DOHH2 (cell line): ENCODE measurements at regions not wholly inside any gene's neighbourhood (a gene's known extent, or its start where the extent isn't known, plus 50 kb on each side); places are given as distances from the start of the nearest gene placed in this dataset.

Experiments used
- H3F3A ChIP-seq: fragments of 200-600 bp; sonication (generic), shearing (Covaris generic); 2 replicates; pipeline ENCODE4 v1.6.0; 2016; ENCODE audit warnings: antibody characterized with exemption, mild to moderate bottlenecking; ENCODE audit not compliant: control insufficient read depth, insufficient read depth
- H3K27ac ChIP-seq: fragments of 200-600 bp; sonication (generic); 2 replicates; pipeline ENCODE4 v1.5.1; 2014; ENCODE audit warnings: low read depth, mild to moderate bottlenecking, low read length, moderate library complexity
- H3K27me3 ChIP-seq: fragments of 200-600 bp; sonication (generic); 2 replicates; pipeline ENCODE4 v1.6.1; 2014; ENCODE audit warnings: mild to moderate bottlenecking, low read length, mixed read lengths; ENCODE audit not compliant: control insufficient read depth
- H3K36me3 ChIP-seq: fragments of 200-600 bp; sonication (generic); 2 replicates; pipeline ENCODE4 v1.6.1; 2014; ENCODE audit warnings: mild to moderate bottlenecking, low read length, moderate library complexity, mixed read lengths; ENCODE audit not compliant: control insufficient read depth
- H3K4me1 ChIP-seq: fragments of 200-600 bp; sonication (generic); 2 replicates; pipeline ENCODE4 v1.6.1; 2014; ENCODE audit warnings: mild to moderate bottlenecking, low read length, mixed read lengths; ENCODE audit not compliant: control insufficient read depth
- H3K4me2 ChIP-seq: fragments of 200-600 bp; sonication (generic); 2 replicates; pipeline ENCODE4 v1.6.0; 2014; ENCODE audit warnings: mild to moderate bottlenecking, low read length, moderate library complexity
- H3K4me3 ChIP-seq: fragments of 200-600 bp; sonication (generic); 2 replicates; pipeline ENCODE4 v1.5.1; 2014; ENCODE audit warnings: mild to moderate bottlenecking, low read length, mixed read lengths
- H3K79me2 ChIP-seq: fragments of 200-600 bp; sonication (generic); 2 replicates; pipeline ENCODE4 v1.6.1; 2014; ENCODE audit warnings: mild to moderate bottlenecking, low read length, mixed read lengths; ENCODE audit not compliant: control insufficient read depth
- H3K9me2 ChIP-seq: fragments of 200-600 bp; sonication (generic); replicated peaks from 2 replicates; pipeline ENCODE4 v1.6.1; 2014; ENCODE audit warnings: mild to moderate bottlenecking, low read length, mixed read lengths; ENCODE audit not compliant: control insufficient read depth
- H3K9me3 ChIP-seq: fragments of 200-600 bp; sonication (generic); 2 replicates; pipeline ENCODE4 v1.6.1; 2014; ENCODE audit warnings: antibody characterized with exemption, low read length, mixed read lengths; ENCODE audit not compliant: control insufficient read depth, insufficient read depth
- H4K20me1 ChIP-seq: fragments of 200-600 bp; sonication (generic); 2 replicates; pipeline ENCODE4 v1.6.0; 2014; ENCODE audit warnings: low read depth, mild to moderate bottlenecking, antibody characterized with exemption, low read length, moderate library complexity; ENCODE audit not compliant: control insufficient read depth, insufficient read depth
- EZH2phosphoT487 ChIP-seq: fragments of 200-600 bp; sonication (generic); IDR thresholded peaks from 2 replicates; pipeline ENCODE4 v1.6.1; 2017; ENCODE audit warnings: borderline replicate concordance, mild to moderate bottlenecking, antibody characterized with exemption, low read length, moderate library complexity, mixed read lengths
- TF ChIP-seq, protein P1 (sequence below): fragments of 200-600 bp; sonication (generic); IDR thresholded peaks from one replicate; pipeline ENCODE4 v1.5.1; 2014; ENCODE audit warnings: antibody characterized with exemption, mild to moderate bottlenecking, low read depth, low read length; ENCODE audit not compliant: poor library complexity, severe bottlenecking

- Histone ChIP-seq H3K27ac (no peak overlapping the region), H3K4me3 (no peak overlapping the region), H3F3A (no peaks in the 10 kb centered on the region)
Observed at GRCh38 chr14:101241147-101241546, 320.1 kb upstream of the DIO3 start.

DNA sequence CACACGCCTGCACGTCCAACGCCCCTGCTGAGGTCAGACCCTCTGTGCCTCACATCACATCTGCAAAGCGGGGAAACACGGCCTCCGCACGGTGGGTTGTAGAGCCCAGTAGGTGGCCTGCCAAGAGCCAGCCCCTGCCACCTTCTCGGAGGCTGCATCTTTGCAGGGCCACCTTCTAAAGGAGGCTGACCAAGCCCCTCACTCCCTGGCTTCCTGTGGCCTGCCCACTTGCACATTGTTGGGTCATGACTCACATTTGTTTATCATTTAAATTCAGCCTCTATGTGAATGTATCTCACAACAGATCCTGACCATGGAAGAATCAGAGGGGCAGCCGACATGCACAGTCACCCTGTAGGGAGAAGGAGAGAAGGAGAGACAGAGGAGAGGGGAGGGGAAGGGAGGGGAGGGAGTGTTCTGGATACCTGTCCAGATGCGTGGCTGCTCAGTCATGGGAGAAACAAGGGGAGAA is 319.5 kb upstream of the DIO3 start:
- Histone ChIP-seq H3K27me3 (no peaks in the 10 kb centered on the region), H3K4me1 (no peaks in the 10 kb centered on the region), H4K20me1 (no peaks in the 10 kb centered on the region), H3K9me2 (no peaks in the 10 kb centered on the region), H3K4me3 (no peak overlapping the region), H3K36me3 (no peaks in the 10 kb centered on the region), H3F3A (no peaks in the 10 kb centered on the region), H3K9me3 (no peaks in the 10 kb centered on the region), H3K4me2 (no peak overlapping the region), H3K27ac (no peak overlapping the region), H3K79me2 (no peaks in the 10 kb centered on the region)
- TF ChIP-seq, protein P1, sequence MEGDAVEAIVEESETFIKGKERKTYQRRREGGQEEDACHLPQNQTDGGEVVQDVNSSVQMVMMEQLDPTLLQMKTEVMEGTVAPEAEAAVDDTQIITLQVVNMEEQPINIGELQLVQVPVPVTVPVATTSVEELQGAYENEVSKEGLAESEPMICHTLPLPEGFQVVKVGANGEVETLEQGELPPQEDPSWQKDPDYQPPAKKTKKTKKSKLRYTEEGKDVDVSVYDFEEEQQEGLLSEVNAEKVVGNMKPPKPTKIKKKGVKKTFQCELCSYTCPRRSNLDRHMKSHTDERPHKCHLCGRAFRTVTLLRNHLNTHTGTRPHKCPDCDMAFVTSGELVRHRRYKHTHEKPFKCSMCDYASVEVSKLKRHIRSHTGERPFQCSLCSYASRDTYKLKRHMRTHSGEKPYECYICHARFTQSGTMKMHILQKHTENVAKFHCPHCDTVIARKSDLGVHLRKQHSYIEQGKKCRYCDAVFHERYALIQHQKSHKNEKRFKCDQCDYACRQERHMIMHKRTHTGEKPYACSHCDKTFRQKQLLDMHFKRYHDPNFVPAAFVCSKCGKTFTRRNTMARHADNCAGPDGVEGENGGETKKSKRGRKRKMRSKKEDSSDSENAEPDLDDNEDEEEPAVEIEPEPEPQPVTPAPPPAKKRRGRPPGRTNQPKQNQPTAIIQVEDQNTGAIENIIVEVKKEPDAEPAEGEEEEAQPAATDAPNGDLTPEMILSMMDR: no peak
- TF ChIP-seq EZH2phosphoT487: no peak

More at GRCh38 chr14:101241147-101241546, 320.1 kb upstream of the DIO3 start:
- H3K9me3 ChIP-seq: no peaks in the 10 kb centered on the region
- no peaks in the 10 kb centered on the region for H3K36me3 ChIP-seq
- no peak overlapping the region for H3K4me2 ChIP-seq
- TF ChIP-seq EZH2phosphoT487: no peak
- TF ChIP-seq, protein P1: no peak
- no peaks in the 10 kb centered on the region for H3K9me2 ChIP-seq
- H3K27me3 ChIP-seq: no peaks in the 10 kb centered on the region
- no peaks in the 10 kb centered on the region for H3K79me2 ChIP-seq
- H4K20me1 ChIP-seq: no peaks in the 10 kb centered on the region
- H3K4me1 ChIP-seq: no peaks in the 10 kb centered on the region

- Histone ChIP-seq H3K9me3 (no peaks in the 10 kb centered on the region), H3K4me2 (no peak overlapping the region), H3K79me2 (no peaks in the 10 kb centered on the region), H3K27ac (no peak overlapping the region), H3F3A (no peaks in the 10 kb centered on the region), H3K9me2 (no peaks in the 10 kb centered on the region), H3K4me1 (no peaks in the 10 kb centered on the region), H3K27me3 (no peaks in the 10 kb centered on the region), H3K36me3 (no peaks in the 10 kb centered on the region), H4K20me1 (no peaks in the 10 kb centered on the region), H3K4me3 (no peak overlapping the region)
- no peak for TF ChIP-seq EZH2phosphoT487
- TF ChIP-seq, protein P1: no peak
Observed at GRCh38 chr14:101242442-101243385, 318.6 kb upstream of the DIO3 start.
